ENCODE measurements at regions not wholly inside any gene's neighbourhood (a gene's known extent, or its start where the extent isn't known, plus 50 kb on each side); places are given as distances from the start of the nearest gene placed in this dataset.

DNA sequence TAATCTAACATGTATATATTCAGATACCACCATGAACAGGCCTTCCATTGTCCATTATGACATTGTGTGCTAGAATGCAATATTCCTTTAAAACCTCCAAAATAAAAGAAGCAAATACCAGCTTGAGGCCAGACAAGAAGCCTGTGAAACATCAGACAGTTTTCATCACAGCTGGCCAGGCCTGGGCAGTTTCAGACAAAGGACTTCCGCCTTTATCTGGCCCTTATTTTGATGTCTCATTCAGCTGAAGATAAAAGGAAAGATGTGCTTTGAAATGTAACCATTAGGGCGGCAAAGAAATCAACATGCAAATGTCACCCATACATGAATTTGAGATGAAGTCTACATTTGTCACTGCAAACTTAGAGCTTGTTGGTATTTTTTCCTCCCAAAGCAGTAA, 737.5 kb downstream of the KCNJ2 start:
- TF ChIP-seq CEBPB (IDR thresholded peaks at IDR 0.05) (no peak), MAFK (IDR thresholded peaks at IDR 0.05; ENCODE audit: partially characterized antibody) (no peak)
- TF ChIP-seq, protein P1, sequence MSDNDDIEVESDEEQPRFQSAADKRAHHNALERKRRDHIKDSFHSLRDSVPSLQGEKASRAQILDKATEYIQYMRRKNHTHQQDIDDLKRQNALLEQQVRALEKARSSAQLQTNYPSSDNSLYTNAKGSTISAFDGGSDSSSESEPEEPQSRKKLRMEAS (IDR thresholded peaks at IDR 0.05) = no peak
- TF ChIP-seq, protein P2, sequence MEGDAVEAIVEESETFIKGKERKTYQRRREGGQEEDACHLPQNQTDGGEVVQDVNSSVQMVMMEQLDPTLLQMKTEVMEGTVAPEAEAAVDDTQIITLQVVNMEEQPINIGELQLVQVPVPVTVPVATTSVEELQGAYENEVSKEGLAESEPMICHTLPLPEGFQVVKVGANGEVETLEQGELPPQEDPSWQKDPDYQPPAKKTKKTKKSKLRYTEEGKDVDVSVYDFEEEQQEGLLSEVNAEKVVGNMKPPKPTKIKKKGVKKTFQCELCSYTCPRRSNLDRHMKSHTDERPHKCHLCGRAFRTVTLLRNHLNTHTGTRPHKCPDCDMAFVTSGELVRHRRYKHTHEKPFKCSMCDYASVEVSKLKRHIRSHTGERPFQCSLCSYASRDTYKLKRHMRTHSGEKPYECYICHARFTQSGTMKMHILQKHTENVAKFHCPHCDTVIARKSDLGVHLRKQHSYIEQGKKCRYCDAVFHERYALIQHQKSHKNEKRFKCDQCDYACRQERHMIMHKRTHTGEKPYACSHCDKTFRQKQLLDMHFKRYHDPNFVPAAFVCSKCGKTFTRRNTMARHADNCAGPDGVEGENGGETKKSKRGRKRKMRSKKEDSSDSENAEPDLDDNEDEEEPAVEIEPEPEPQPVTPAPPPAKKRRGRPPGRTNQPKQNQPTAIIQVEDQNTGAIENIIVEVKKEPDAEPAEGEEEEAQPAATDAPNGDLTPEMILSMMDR (IDR thresholded peaks at IDR 0.05) = no peak
- TF ChIP-seq, protein P3, sequence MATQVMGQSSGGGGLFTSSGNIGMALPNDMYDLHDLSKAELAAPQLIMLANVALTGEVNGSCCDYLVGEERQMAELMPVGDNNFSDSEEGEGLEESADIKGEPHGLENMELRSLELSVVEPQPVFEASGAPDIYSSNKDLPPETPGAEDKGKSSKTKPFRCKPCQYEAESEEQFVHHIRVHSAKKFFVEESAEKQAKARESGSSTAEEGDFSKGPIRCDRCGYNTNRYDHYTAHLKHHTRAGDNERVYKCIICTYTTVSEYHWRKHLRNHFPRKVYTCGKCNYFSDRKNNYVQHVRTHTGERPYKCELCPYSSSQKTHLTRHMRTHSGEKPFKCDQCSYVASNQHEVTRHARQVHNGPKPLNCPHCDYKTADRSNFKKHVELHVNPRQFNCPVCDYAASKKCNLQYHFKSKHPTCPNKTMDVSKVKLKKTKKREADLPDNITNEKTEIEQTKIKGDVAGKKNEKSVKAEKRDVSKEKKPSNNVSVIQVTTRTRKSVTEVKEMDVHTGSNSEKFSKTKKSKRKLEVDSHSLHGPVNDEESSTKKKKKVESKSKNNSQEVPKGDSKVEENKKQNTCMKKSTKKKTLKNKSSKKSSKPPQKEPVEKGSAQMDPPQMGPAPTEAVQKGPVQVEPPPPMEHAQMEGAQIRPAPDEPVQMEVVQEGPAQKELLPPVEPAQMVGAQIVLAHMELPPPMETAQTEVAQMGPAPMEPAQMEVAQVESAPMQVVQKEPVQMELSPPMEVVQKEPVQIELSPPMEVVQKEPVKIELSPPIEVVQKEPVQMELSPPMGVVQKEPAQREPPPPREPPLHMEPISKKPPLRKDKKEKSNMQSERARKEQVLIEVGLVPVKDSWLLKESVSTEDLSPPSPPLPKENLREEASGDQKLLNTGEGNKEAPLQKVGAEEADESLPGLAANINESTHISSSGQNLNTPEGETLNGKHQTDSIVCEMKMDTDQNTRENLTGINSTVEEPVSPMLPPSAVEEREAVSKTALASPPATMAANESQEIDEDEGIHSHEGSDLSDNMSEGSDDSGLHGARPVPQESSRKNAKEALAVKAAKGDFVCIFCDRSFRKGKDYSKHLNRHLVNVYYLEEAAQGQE (IDR thresholded peaks at IDR 0.05) = no peak
